GM12892 (cell line): ENCODE measurements at regions not wholly inside any gene's neighbourhood (a gene's known extent, or its start where the extent isn't known, plus 50 kb on each side); places are given as distances from the start of the nearest gene placed in this dataset.

Experiments used
- DNase-seq: peaks from one replicate; pipeline ENCODE4 v3.0.0; 2011; ENCODE audit not compliant: insufficient read length
- FAIRE-seq: peaks from 2 replicates; lab custom pipeline; 2011; peaks lifted over from hg19 to GRCh38; lab: Jason Lieb, UNC
- POLR2A ChIP-seq: IDR thresholded peaks from 2 replicates; pipeline ENCODE4 v1.6.1; 2011; ENCODE audit warnings: low read depth, low read length, control low read depth
- POLR2AphosphoS5 ChIP-seq: IDR thresholded peaks from 2 replicates; pipeline ENCODE4 v1.6.1; 2011; ENCODE audit warnings: low read depth, low read length, control low read depth
- TAF1 ChIP-seq: IDR thresholded peaks from 2 replicates; pipeline ENCODE4 v1.6.1; 2011; ENCODE audit warnings: low read depth, mild to moderate bottlenecking, control low read depth, low read length, borderline replicate concordance

- DNase-seq (no peak), FAIRE-seq (no peak)
- TF ChIP-seq POLR2A = no peak
- no peak for TF ChIP-seq TAF1
- TF ChIP-seq POLR2AphosphoS5 = no peak
These were observed 536.9 kb downstream of the TBC1D22A start for GRCh38 chr22:47299211-47299862.

GRCh38 chr22:47298017-47298785, 535.8 kb downstream of the TBC1D22A start:
- no peak for FAIRE-seq
- DNase-seq = no peak
- TF ChIP-seq POLR2A = no peak
- no peak for TF ChIP-seq TAF1
- no peak for TF ChIP-seq POLR2AphosphoS5

DNA sequence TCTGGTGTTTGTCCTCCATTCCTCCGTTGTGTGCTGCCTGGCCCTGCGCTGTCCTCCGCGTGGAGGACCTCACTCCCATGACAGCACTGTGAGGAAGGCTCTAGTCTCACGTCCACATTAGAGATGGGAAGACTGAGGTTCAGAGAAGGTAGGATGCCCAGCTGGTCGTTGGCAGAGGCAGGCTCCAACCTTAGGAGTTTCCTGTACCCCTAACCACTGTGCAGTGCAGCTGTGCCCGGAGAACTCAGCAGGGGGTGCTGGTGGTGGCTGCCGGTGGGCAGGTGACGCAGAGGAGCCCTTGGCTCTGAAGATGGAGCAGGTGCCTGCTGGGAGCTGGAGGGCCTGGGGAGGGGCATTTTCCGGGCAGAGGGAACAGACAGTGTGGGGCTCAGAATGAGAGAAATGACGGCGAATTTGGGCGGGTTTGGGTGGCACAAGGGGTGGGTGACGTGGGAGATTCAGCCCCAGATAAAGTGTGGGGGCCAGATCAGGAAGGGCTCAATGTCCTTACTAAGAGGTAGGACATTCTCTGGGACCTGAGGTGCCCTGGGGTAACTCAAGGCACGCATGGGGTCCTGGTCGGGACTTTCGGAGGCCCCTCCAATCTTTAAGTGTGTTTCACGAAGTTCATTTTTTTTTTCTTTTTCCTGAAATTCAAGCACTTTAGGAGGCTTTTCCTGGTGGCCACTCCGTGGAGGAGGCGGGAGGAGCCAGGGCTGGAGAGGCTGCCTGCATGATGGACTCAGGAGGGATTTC, 535.0 kb downstream of the TBC1D22A start:
- no peak for FAIRE-seq
- no peak for DNase-seq
- TF ChIP-seq POLR2A = no peak
- TF ChIP-seq POLR2AphosphoS5 = no peak
- no peak for TF ChIP-seq TAF1

GRCh38 chr22:47296405-47297260, 534.2 kb downstream of the TBC1D22A start:
- no peak for DNase-seq
- no peak for FAIRE-seq
- TF ChIP-seq TAF1 = no peak
- no peak for TF ChIP-seq POLR2AphosphoS5
- no peak for TF ChIP-seq POLR2A

- TF ChIP-seq TAF1 = no peak
- TF ChIP-seq POLR2AphosphoS5 = no peak
- TF ChIP-seq POLR2A = no peak
- no peak for FAIRE-seq
- no peak for DNase-seq
These were observed 533.5 kb downstream of the TBC1D22A start for GRCh38 chr22:47295982-47296381.

DNA sequence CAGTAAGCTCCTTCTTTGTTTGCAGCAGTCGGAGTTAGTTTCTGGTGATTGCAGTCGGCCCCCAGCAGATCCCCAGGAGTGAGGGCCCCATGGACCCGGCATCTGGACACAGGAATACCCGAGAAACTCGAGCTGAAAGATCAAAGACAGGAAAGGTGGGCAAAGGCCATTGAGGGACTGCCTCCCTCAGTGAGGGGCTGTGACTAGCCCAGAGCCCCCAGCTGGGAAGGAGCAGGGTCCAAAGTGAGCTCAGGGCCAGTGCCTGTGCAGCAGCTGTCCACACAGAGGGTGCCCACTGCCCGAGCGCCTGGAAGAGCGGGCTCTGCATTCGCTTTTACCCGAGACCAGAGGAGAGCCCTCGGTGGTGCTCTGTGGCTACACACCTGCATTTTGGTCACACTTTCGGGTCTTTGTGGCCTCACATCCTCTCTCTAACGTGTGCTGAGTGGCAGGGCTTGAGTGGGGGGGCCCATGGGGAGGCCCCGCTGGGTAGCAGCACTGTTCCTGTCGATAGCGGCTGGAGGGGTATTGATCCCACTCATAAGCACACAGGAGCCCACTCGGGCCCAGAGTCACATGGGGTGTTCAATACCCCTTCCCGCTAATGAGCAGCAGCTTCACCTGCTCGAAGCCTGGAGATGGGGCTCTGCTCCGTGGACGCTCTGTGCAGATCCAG, 532.9 kb downstream of the TBC1D22A start:
- no peak for FAIRE-seq

GRCh38 chr22:47294576-47294975, 532.1 kb downstream of the TBC1D22A start:
- FAIRE-seq = no peak
- no peak for DNase-seq
- TF ChIP-seq POLR2A (no peak), POLR2AphosphoS5 (no peak), TAF1 (no peak)

More for the DNA sequence above, 532.9 kb downstream of the TBC1D22A start:
- DNase-seq = no peak
- TF ChIP-seq POLR2AphosphoS5 (no peak), TAF1 (no peak), POLR2A (no peak)

DNA sequence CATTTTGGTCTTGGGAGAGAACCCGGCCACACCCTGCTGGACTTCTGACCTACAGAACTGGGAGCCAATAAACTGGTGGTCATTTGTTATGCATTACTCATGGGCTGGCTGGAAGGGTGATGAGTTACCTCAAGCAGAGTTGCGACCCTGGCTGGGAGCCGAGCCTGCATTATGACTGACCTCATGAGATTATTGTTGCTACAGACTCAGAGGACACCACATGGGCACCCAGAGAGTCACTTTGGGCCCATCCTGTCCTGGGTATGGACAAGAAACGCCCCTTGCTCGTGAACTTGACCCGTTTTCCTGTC, 531.7 kb downstream of the TBC1D22A start:
- DNase-seq = no peak
- TF ChIP-seq TAF1 (no peak), POLR2A (no peak), POLR2AphosphoS5 (no peak)
- no peak for FAIRE-seq

DNA sequence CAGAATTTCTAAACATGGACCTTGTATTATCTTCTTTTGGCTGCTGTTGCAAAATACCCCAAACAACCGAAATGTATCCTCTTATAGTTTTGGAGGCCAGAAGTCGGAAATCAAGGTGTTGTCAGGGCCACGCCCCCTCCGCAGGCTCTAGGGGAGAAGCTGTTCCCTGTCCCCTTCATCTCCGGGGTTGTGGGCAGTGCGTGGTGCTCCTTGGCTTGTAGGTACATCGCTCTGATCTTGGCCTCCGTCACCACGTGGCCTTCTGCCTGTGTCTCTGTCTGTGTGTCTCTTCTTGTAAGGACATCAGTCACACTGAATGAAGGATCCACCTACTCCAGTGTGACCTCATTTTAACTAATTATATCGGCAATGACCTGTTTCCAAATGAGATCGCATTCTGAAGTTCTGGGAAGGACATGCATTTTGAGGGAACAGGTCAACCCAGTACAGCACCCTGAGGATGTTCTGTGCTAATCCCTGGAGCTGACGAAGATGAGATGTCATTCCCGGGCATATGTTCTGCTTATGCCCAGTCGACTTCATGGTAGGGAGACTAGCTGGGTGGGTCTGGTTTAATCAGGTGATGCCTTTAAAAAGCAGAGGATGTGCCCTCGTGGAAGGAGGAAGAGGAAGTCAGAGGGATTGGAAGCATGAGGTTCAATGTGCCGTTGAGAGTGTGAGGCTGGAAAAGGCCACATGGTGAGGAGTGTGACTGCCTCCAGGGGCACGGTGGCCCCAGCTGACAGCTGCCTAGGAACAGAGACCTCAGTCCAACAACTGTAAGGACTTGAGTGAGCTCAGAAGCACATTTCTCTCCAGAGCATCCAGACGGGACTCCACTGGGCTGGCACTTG, 531.1 kb downstream of the TBC1D22A start:
- DNase-seq (no peak), FAIRE-seq (no peak)
- TF ChIP-seq TAF1 = no peak
- TF ChIP-seq POLR2A = no peak
- no peak for TF ChIP-seq POLR2AphosphoS5
